Karpas-422 (cell line): ENCODE measurements at regions not wholly inside any gene's neighbourhood (a gene's known extent, or its start where the extent isn't known, plus 50 kb on each side); places are given as distances from the start of the nearest gene placed in this dataset.

ENCODE experiments used
- DNase-seq: peaks from one replicate; pipeline ENCODE4 v3.0.0-alpha.2; 2015
- H2AFZ ChIP-seq: fragments of 200-600 bp; sonication (generic); 2 replicates; pipeline ENCODE4 v1.6.1; 2014; ENCODE audit warnings: antibody characterized with exemption, low read length, mixed read lengths
- H3K27ac ChIP-seq: fragments of 200-600 bp; sonication (generic); 2 replicates; pipeline ENCODE4 v1.5.1; 2014; ENCODE audit warnings: mild to moderate bottlenecking, low read length, moderate library complexity
- H3K27me3 ChIP-seq: fragments of 200-600 bp; sonication (generic); 2 replicates; pipeline ENCODE4 v1.6.1; 2014; ENCODE audit warnings: low read length, mixed read lengths
- H3K36me3 ChIP-seq: fragments of 200-600 bp; sonication (generic); 2 replicates; pipeline ENCODE4 v1.6.1; 2014; ENCODE audit warnings: low read length, mixed read lengths; ENCODE audit not compliant: insufficient read depth
- H3K4me1 ChIP-seq: fragments of 200-600 bp; sonication (generic); 2 replicates; pipeline ENCODE4 v1.6.1; 2014; ENCODE audit warnings: mild to moderate bottlenecking, low read length, mixed read lengths
- H3K4me2 ChIP-seq: fragments of 200-600 bp; sonication (generic); 2 replicates; pipeline ENCODE4 v1.6.1; 2014; ENCODE audit warnings: low read length, low read depth, mild to moderate bottlenecking; ENCODE audit not compliant: poor library complexity, severe bottlenecking
- H3K4me3 ChIP-seq: fragments of 200-600 bp; sonication (generic); 2 replicates; pipeline ENCODE4 v1.5.1; 2014; ENCODE audit warnings: mild to moderate bottlenecking, antibody characterized with exemption, low read length, mixed read lengths
- H3K79me2 ChIP-seq: fragments of 200-600 bp; sonication (generic); 2 replicates; pipeline ENCODE4 v1.6.1; 2014; ENCODE audit warnings: mild to moderate bottlenecking, low read length, mixed read lengths
- H3K9ac ChIP-seq: fragments of 200-600 bp; sonication (generic); 2 replicates; pipeline ENCODE4 v1.6.0; 2014; ENCODE audit warnings: low read length
- H3K9me2 ChIP-seq: fragments of 200-600 bp; sonication (generic), shearing (Covaris generic); replicated peaks from 2 replicates; pipeline ENCODE4 v1.6.0; 2014; ENCODE audit warnings: mild to moderate bottlenecking, low read length, moderate library complexity; ENCODE audit not compliant: insufficient read depth
- H3K9me3 ChIP-seq: fragments of 300-700, 200-600 bp; sonication (generic); 2 replicates; pipeline ENCODE4 v1.6.1; 2014; ENCODE audit warnings: low read length, mixed read lengths
- H4K20me1 ChIP-seq: fragments of 200-600 bp; sonication (generic); 2 replicates; pipeline ENCODE4 v1.6.1; 2014; ENCODE audit warnings: mild to moderate bottlenecking, antibody characterized with exemption, low read length, low read depth; ENCODE audit not compliant: insufficient read depth

DNA sequence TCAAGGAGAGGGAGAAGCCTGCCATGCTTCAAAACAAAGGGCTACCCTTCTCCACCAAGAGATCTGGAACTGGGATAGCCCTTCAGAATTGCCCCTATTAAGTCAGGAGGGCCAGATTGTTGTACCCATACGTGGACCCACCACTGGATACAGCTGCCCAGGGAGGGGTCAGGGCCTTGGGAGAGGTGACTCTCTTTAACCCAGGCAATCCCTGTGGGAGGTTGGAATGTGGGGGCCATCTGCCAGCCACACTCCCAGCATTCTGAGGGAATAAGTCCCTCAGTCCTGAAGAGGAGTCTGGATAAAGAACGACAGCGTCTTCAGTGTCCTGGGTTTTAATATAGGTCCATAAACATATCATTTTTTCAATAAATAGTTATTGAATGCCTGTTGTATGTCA, 588.2 kb upstream of the TENM4 start:
- no peaks in the 10 kb centered on the region for H4K20me1 ChIP-seq
- H2AFZ ChIP-seq = no peak overlapping the region
- no peaks in the 10 kb centered on the region for H3K4me1 ChIP-seq
- H3K36me3 ChIP-seq = no peaks in the 10 kb centered on the region
- H3K4me3 ChIP-seq = no peak overlapping the region
- H3K27me3 ChIP-seq = no peaks in the 10 kb centered on the region
- no peaks in the 10 kb centered on the region for H3K79me2 ChIP-seq
- no peak overlapping the region for H3K27ac ChIP-seq
- H3K9me3 ChIP-seq = no peaks in the 10 kb centered on the region
- H3K4me2 ChIP-seq = no peak overlapping the region
- H3K9ac ChIP-seq = no peak overlapping the region
- DNase-seq = no peak
- H3K9me2 ChIP-seq = no peaks in the 10 kb centered on the region

DNA sequence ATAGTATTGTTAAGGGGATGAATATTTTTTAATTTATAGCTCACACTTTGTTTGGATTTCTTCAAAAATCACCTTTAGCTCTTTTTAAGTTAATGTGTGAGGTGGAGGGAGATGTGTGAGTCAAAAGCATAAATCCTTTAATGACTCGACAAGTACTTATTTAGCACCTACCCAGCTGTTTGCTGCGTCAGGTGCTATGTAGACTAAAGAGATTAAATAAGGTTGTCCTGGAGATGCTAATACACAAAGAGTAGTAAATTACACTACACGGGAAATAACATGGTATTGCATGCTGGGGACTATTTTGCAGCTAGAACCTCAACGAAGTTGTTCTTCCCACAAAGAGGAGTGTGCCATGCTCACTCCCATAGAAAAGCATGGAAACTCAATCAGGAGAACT, 583.3 kb upstream of the TENM4 start:
- Histone ChIP-seq H2AFZ (no peak overlapping the region), H3K27me3 (no peaks in the 10 kb centered on the region), H3K4me2 (no peak overlapping the region), H3K4me3 (no peak overlapping the region), H4K20me1 (no peaks in the 10 kb centered on the region), H3K4me1 (no peaks in the 10 kb centered on the region), H3K79me2 (no peaks in the 10 kb centered on the region), H3K9me3 (no peaks in the 10 kb centered on the region), H3K9ac (no peak overlapping the region), H3K9me2 (no peaks in the 10 kb centered on the region), H3K27ac (no peak overlapping the region), H3K36me3 (no peaks in the 10 kb centered on the region)
- DNase-seq = no peak

DNA sequence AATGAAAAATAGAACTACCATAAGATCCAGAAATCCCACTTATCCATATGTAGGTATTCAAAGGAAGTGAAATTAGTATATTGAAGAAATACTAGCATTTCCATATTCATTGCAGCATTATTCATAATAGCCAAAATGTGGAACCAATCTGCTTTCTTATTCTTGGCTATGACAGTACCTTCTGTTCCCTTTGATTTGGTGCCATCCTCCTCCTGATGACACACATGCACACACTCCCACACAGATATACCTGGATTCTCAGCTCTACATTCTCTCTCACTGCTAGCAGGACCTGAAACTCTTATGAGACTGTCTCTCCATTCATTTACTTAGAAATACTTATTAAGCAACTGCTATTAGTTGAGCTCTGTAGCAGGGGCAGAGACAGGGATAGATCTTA, 582.6 kb upstream of the TENM4 start:
- H3K4me2 ChIP-seq = no peak overlapping the region
- DNase-seq = no peak
- no peak overlapping the region for H2AFZ ChIP-seq
- H3K9me2 ChIP-seq = no peaks in the 10 kb centered on the region
- H3K27ac ChIP-seq = no peak overlapping the region
- H3K4me1 ChIP-seq = no peaks in the 10 kb centered on the region
- H3K4me3 ChIP-seq = no peak overlapping the region
- H3K9me3 ChIP-seq = no peaks in the 10 kb centered on the region
- H3K79me2 ChIP-seq = no peaks in the 10 kb centered on the region
- H3K36me3 ChIP-seq = no peaks in the 10 kb centered on the region
- no peak overlapping the region for H3K9ac ChIP-seq
- H4K20me1 ChIP-seq = no peaks in the 10 kb centered on the region
- no peaks in the 10 kb centered on the region for H3K27me3 ChIP-seq

DNA sequence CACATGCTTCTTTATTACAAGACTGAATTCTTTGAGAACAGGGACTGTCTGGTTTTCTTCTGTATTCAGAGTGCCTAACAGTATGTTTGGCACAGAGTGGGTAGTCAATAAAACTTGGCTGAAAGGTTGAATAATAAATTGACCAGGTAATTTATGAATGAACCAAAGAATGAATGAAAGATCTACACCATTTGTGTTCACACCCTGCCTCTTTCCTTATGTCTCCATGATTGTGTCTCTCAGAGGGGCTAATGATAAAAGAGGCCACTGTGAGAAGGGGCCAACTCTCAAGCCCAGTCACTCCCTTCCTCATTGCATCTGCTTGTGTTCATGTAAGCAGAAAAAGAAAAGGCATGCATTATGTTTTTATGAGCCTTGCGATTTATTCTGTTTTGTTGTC, 569.7 kb upstream of the TENM4 start:
- H3K27ac ChIP-seq = no peak overlapping the region
- H3K79me2 ChIP-seq = no peaks in the 10 kb centered on the region
- H3K36me3 ChIP-seq = no peaks in the 10 kb centered on the region
- no peak for DNase-seq
- H3K4me3 ChIP-seq = no peak overlapping the region
- no peaks in the 10 kb centered on the region for H3K27me3 ChIP-seq
- no peaks in the 10 kb centered on the region for H3K9me2 ChIP-seq
- no peak overlapping the region for H3K9ac ChIP-seq
- no peak overlapping the region for H3K4me2 ChIP-seq
- no peaks in the 10 kb centered on the region for H4K20me1 ChIP-seq
- H3K4me1 ChIP-seq = no peaks in the 10 kb centered on the region
- no peak overlapping the region for H2AFZ ChIP-seq
- H3K9me3 ChIP-seq = no peaks in the 10 kb centered on the region

DNA sequence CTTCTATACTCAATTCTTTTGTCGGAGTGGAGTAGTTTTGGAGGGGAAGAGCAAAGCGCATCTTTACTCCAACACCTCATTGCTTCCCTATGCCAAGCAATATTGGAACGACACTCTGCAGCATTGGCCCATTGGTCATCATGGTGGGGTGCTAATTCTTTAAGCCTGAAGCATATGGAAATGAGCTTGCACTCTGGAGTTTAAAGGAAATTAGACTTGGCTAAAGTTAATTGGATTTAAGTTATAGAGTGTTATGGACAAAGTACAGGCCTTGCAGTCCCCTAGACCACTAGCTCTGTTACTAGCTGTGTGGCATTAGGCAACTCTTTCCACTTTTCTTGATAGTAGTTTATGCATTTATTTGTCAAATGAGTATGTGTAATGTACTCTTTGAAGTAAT, 568.3 kb upstream of the TENM4 start:
- Histone ChIP-seq H3K9ac (no peak overlapping the region), H3K27ac (no peak overlapping the region), H3K9me2 (no peaks in the 10 kb centered on the region), H4K20me1 (no peaks in the 10 kb centered on the region), H3K9me3 (no peaks in the 10 kb centered on the region), H3K27me3 (no peaks in the 10 kb centered on the region), H3K4me2 (no peak overlapping the region), H2AFZ (no peak overlapping the region), H3K4me3 (no peak overlapping the region), H3K36me3 (no peaks in the 10 kb centered on the region), H3K4me1 (peaks cover 14% of the 10 kb centered on the region), H3K79me2 (no peaks in the 10 kb centered on the region)
- no peak for DNase-seq

DNA sequence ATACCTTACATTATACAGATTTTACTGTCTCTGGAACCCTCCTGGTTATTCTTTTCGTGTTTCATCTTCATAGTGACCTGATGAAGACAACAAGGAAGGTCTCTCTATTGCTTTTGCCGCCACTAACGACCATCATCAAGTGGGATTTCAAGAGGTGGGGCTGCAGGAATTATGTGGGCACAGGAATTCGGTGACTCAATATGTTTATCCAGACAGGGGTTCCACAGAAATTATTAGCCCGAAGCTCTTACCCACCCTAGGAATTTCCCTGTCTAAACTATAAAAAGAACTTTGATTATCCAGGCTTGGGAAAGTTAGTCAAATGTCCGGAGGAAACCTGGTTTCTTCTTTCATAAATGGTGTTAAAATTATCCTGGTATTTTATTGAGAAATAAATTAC, 566.8 kb upstream of the TENM4 start:
- Histone ChIP-seq H3K36me3 (no peaks in the 10 kb centered on the region), H3K79me2 (no peaks in the 10 kb centered on the region), H3K9ac (no peak overlapping the region)

DNA sequence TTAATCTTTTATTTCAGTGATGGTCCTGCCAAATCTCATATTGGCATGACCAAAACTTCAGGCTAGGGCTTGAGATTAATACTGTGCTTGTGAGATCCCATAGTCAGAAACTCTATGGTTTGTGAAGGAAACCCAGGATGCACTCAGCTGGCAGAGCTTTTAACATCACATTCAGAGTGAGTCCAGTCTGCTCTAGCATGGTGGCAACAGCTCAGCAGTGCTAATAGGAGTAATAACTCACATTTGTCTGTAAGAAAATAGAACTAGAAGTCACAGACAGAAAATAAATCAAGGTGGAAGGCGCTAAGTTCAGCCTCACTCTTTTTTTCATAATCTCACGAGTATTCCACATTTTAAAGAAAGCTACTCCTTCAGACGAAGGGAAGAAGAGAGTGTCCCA, 549.3 kb upstream of the TENM4 start:
- no peak for DNase-seq
- Histone ChIP-seq H3K36me3 (no peaks in the 10 kb centered on the region), H3K79me2 (no peaks in the 10 kb centered on the region), H3K27ac (no peak overlapping the region), H2AFZ (no peak overlapping the region), H3K9me3 (no peaks in the 10 kb centered on the region), H3K4me3 (no peak overlapping the region), H3K9ac (no peak overlapping the region), H3K27me3 (no peaks in the 10 kb centered on the region), H4K20me1 (no peaks in the 10 kb centered on the region), H3K4me2 (no peak overlapping the region), H3K4me1 (no peaks in the 10 kb centered on the region), H3K9me2 (no peaks in the 10 kb centered on the region)

More for the DNA sequence above, 566.8 kb upstream of the TENM4 start:
- Histone ChIP-seq H3K4me1 (peaks cover 29% of the 10 kb centered on the region), H2AFZ (no peak overlapping the region), H3K9me3 (no peaks in the 10 kb centered on the region), H3K27me3 (no peaks in the 10 kb centered on the region), H3K27ac (no peak overlapping the region), H3K4me3 (no peak overlapping the region), H3K4me2 (no peak overlapping the region), H4K20me1 (no peaks in the 10 kb centered on the region), H3K9me2 (no peaks in the 10 kb centered on the region)
- no peak for DNase-seq

DNA sequence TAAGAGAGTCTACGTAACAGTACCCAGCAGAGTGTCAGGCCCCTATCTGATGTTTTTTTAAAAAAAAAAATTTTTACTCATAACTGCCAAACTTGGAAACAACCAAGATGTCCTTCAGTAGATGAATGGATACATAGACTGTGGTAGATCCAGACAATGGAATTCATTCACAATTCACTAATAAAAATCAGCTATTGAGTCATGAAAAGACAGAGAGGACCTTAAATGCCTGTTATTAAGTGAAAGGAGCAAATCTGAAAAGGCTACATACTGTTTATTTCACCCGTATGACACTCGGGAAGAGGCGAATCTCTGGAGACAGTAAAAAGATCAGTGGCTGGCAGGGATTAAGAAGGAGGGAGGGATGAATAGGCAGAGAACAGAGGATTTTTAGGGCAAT, 541.4 kb upstream of the TENM4 start:
- Histone ChIP-seq H3K9me3 (no peaks in the 10 kb centered on the region), H3K4me3 (no peak overlapping the region), H4K20me1 (no peaks in the 10 kb centered on the region), H3K36me3 (no peaks in the 10 kb centered on the region), H3K4me2 (no peak overlapping the region), H3K9me2 (no peaks in the 10 kb centered on the region), H3K79me2 (no peaks in the 10 kb centered on the region), H3K9ac (no peak overlapping the region), H3K27ac (no peak overlapping the region), H2AFZ (no peak overlapping the region), H3K4me1 (no peaks in the 10 kb centered on the region), H3K27me3 (no peaks in the 10 kb centered on the region)
- no peak for DNase-seq

DNA sequence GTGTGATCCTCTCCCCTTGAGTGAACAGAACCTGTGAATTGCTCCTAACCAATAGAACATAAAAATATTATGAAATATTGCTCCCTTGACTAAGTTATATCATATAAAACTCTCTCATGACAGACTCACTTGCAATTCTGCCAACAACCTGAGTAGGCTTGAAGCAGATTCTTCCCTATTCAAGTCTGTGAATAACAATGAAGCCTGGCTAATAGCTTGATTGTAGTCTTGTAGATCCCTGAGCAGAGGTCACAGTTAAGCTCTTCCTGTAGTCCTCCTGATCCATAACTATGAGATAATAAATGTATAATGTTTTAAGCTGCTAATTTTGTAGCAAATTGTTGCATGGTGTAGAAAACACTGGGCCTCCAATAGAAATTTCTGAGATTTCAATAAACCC, 540.1 kb upstream of the TENM4 start:
- no peak overlapping the region for H2AFZ ChIP-seq
- H3K27me3 ChIP-seq = no peaks in the 10 kb centered on the region
- H3K9me3 ChIP-seq = no peaks in the 10 kb centered on the region
- H3K9me2 ChIP-seq = no peaks in the 10 kb centered on the region
- H3K27ac ChIP-seq = no peak overlapping the region
- no peaks in the 10 kb centered on the region for H3K79me2 ChIP-seq
- no peak overlapping the region for H3K4me2 ChIP-seq
- no peaks in the 10 kb centered on the region for H3K4me1 ChIP-seq
- no peaks in the 10 kb centered on the region for H3K36me3 ChIP-seq
- H3K9ac ChIP-seq = no peak overlapping the region
- H4K20me1 ChIP-seq = no peaks in the 10 kb centered on the region
- no peak for DNase-seq
- no peak overlapping the region for H3K4me3 ChIP-seq
